Heart left ventricle (tissue), 13 donors: ENCODE measurements at regions not wholly inside any gene's neighbourhood (a gene's known extent, or its start where the extent isn't known, plus 50 kb on each side); places are given as distances from the start of the nearest gene placed in this dataset.

Experiments
- POLR2A ChIP-seq, 2 donors: fragments of 450-650 bp; IDR thresholded peaks; one replicate each; pipeline ENCODE4 v1.6.1; 2017; ENCODE audit warnings: antibody characterized with exemption in 2 of 2, mild to moderate bottlenecking in 2 of 2, moderate library complexity in 2 of 2
- TF ChIP-seq, protein P1 (sequence below), 12 donors: fragments of 200-600 bp; sonication (generic) in 4 of 12; IDR thresholded peaks; one replicate each; pipeline versions ENCODE4 v1.5.0 to v1.8.0; 2018 to 2022; ENCODE audit warnings: antibody characterized with exemption in 12 of 12, mild to moderate bottlenecking in 5 of 12
- donor health status: ischemic (EF 13 %, LVEDD 7.1; RV severe dilation, severe dysfunction).
- donor health status: DM: no; HTN: yes; CAD: no.
- donor health status: DM: no; HTN: no; CAD: no.
- donor health status: ischemic (EF 25% LVEDD 6.9; RV normal size, moderate dysfunction).
- donor health status: ischemic (EF 25% LVEDD 5.7; RV mildly dilated, moderate dysfunction).
- donor health status: ischemic (EF 35%, LVEDD 5.7; RV mildly dilated, moderate dysfunction).
- donor health status: nonischemic (EF 11% LVEDD 7.7; RV severe dilation, severe dysfunction).
- donor health status: DM: yes; HTN: yes; CAD: no.
- donor health status: PGD.
- donor health status: ischemic (EF 29% LVEDD 5.4; RV normal size, mild dysfunction).
- donor health status: nonischemic (EF 23%, LVEDD 6.1; RV moderate dilation, normal function).

DNA sequence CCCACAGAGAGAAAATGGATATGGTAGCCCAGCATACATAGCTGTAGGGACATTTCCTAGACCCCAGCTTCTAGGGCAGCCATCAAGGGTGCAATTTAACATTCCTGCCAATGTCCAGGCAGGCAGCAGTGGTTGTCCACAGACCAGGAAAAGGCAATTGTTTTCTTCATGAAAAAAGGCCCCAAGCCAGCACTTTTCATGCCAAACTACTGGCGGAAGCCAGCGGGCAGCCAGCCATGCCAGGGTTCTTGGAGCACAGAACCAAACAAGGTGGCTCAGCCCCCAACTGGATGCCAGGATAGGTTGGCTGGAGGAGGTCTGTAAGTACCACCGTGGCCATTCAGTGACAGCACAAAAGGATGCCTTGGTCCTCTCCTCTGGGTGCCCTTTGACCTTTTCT is 94.6 kb downstream of the BANF2 start:
- TF ChIP-seq POLR2A (IDR thresholded peaks at IDR 0.05) = no peak
- TF ChIP-seq, protein P1, sequence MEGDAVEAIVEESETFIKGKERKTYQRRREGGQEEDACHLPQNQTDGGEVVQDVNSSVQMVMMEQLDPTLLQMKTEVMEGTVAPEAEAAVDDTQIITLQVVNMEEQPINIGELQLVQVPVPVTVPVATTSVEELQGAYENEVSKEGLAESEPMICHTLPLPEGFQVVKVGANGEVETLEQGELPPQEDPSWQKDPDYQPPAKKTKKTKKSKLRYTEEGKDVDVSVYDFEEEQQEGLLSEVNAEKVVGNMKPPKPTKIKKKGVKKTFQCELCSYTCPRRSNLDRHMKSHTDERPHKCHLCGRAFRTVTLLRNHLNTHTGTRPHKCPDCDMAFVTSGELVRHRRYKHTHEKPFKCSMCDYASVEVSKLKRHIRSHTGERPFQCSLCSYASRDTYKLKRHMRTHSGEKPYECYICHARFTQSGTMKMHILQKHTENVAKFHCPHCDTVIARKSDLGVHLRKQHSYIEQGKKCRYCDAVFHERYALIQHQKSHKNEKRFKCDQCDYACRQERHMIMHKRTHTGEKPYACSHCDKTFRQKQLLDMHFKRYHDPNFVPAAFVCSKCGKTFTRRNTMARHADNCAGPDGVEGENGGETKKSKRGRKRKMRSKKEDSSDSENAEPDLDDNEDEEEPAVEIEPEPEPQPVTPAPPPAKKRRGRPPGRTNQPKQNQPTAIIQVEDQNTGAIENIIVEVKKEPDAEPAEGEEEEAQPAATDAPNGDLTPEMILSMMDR (IDR thresholded peaks at IDR 0.05) = no peak
